AG09319 (cell line): ENCODE measurements at regions not wholly inside any gene's neighbourhood (a gene's known extent, or its start where the extent isn't known, plus 50 kb on each side); places are given as distances from the start of the nearest gene placed in this dataset.

ENCODE experiments used
- DNase-seq: peaks from one replicate; pipeline ENCODE4 v3.0.0-alpha.2; 2010; ENCODE audit warnings: low read depth; ENCODE audit errors: extremely low read depth
- TF ChIP-seq, protein P1 (sequence below): IDR thresholded peaks from 2 replicates; pipeline ENCODE4 v1.5.1; 2011; ENCODE audit warnings: low read depth, mild to moderate bottlenecking, inconsistent platforms, low read length, moderate library complexity

DNA sequence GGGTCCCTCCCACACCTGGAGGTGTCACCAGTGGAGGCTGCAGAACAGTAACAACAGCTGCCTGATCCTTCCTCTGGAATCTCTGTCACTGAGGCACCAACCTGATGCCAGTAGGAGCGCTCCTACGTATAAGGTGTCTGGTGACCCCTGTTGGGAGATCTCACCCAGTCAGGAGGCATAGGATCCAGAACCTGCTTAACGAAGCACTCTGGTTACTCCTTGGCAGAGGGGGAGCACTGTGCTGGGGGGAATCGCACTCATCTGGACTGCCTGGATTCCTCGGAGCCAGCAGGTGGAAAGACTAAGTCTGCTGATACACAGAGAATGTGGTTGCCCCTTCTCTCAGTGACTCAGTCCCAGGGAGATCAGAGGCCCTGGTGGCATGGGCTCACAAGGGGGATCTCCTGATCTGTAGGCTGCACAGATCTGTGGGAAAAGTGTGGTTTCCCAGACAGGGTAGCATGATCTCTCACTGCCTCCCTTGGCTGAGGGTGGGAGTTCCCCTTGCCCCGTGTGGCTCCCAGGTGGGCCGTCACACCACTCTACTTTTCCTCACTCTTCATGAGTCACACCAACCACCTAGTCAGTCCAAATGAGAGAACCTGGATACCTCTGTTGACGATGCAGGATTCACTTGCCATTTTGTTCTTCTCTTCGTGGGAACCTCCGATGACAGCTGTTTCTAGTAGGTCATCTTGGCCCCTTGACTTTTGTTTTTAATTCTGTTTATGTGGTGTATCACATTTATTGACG, 305.9 kb downstream of the IDS start:
- DNase-seq, result no peak
- TF ChIP-seq, protein P1, sequence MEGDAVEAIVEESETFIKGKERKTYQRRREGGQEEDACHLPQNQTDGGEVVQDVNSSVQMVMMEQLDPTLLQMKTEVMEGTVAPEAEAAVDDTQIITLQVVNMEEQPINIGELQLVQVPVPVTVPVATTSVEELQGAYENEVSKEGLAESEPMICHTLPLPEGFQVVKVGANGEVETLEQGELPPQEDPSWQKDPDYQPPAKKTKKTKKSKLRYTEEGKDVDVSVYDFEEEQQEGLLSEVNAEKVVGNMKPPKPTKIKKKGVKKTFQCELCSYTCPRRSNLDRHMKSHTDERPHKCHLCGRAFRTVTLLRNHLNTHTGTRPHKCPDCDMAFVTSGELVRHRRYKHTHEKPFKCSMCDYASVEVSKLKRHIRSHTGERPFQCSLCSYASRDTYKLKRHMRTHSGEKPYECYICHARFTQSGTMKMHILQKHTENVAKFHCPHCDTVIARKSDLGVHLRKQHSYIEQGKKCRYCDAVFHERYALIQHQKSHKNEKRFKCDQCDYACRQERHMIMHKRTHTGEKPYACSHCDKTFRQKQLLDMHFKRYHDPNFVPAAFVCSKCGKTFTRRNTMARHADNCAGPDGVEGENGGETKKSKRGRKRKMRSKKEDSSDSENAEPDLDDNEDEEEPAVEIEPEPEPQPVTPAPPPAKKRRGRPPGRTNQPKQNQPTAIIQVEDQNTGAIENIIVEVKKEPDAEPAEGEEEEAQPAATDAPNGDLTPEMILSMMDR, result no peak

DNA sequence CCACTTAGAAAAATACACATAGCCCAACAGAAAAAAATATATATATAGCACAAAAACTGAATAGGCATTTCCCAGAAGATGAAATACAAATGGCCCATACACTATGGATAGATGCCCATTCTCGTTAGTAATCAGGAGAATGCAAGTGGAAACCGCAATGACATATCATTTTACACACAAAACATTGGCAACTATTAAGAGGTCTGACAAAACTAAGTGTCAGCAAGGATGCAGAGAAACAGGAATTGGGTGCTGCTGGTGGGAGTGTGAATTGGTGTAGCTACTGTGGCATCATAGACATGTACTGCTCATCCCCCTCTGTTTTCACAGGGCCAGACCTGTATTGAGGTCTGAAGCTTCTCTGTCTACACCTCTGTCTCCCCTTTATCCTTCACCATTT, 320.0 kb downstream of the IDS start:
- DNase-seq, result no peak
- TF ChIP-seq, protein P1, result no peak

DNA sequence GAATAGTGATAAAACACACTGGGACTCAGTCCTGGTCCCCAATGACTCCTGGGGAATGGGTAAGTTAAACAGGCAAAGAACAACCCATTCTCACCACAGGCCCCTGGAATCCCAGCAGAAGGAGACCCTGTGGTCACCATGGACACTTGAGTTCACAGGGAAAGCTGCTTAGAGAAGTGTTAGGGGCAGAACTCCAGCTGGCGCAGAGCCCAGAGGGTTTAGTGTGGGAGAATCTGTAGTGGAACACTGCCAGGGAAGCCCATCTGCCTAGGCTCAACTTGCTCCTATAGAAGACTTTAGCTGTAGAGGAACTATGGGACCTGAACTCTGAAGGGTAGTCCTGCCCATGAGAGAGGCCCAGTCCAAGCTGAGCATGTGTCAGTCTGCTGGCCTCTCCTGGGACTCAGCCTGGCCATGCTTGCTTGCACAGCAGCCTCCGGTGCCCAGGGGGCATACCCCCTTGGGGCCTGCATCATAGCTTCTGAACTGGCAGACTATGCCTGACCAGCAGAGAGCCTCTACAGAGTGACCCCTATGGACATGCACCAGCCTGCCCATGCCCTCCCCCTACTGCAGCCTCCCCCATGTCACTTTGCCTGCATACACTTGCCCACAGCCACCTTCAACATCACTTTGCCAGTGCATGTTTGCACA, 343.5 kb downstream of the IDS start:
- TF ChIP-seq, protein P1, result no peak
- no peak for DNase-seq

DNA sequence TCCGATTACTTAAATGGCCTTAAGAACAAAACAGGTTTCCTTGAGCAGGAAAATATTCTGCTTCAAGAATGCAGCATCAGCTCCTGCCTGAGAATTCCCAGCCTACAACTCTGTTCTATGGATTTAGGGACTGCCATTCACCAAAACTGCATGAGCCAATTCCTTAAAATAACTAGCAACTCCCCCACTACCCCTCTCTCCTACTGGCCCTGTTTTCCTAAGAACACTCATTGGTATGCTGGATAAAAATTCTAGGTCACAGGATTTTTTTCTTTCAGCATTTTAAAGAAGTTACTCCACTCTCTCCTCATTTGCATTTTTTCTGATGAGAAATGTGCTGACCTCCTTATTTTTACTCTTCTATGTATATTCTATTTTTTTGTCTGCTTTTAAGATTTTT, 347.1 kb downstream of the IDS start:
- TF ChIP-seq, protein P1, result no peak
- DNase-seq, result no peak

DNA sequence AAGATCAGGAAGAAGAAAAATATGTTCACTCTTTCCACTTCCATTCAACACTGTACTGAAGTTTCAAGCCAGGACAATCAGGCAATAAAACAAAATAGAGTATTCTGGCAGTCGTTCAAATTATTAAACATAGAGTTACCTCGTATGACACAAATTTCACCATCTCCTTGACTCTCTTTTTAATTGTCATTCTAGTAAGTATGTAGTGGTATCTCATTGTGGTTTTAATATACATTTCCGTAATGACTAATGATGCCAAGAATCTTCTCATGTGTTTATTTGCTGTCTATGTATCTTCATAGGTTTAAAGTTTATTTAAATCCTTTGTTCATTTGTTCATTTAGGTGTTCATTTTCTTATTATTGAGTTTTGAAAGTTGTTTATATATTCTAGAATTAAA, 352.2 kb downstream of the IDS start:
- DNase-seq, result no peak
- TF ChIP-seq, protein P1, result no peak

DNA sequence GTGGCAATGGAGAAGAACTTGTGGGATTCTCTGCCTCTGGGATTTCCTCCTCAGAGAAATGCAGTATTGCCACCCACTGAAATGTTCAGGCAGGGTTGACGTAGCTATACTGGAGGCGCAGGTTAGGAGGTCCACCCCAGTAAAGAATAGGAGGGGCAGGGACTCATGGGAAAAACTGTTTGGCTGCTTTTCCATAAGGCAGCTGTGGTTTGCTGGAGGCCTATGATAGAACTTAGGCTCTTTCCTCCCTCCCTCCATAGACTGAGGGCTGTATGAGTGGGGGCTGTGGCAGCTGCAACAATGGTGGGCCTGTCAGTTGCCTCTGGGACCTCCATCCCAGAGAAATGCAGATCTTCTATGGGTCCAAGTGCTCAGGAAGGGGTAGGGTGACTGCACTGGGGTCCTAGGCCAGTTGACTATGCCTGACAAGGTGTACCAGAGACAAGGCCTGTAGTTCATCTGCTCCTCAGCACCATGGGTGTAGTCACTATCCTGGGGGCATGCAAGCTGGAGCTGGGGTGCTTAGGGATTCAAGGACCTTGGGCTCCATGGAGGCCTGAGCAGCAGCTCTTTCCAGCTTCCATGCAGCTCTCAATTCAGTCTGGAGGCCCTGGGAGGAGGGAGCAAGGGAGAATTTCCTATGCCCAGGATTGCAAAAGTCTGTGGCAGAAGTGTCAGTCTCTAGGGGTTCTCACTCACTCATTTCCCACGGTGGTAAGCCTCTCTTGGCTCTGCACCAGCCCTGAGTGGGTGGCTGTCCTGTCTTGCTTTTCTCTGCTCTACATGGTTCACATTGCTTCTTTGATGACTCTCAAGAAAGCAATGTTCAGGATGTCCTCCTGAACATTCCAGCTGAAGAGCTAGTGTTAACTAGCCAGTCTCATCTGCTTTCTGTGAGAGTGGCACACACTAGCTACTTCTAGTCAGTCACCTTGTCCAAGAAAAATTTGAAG, 353.0 kb downstream of the IDS start:
- TF ChIP-seq, protein P1, result no peak
- DNase-seq, result no peak
